CD4-positive, alpha-beta memory T cell (primary cell): ENCODE measurements at regions not wholly inside any gene's neighbourhood (a gene's known extent, or its start where the extent isn't known, plus 50 kb on each side); places are given as distances from the start of the nearest gene placed in this dataset.
"Not testable (repeated sequence)": the region's sequence is repeated elsewhere in the genome, so short reads cannot be mapped to it uniquely, and the experiment has no call there.

ENCODE experiments used
- CTCF ChIA-PET: fragments of 350-600 bp; sonication (Branson Sonifier 250); formaldehyde crosslinking; loops from one replicate; lab custom pipeline; 2021; ENCODE audit warnings: inconsistent platforms; ENCODE audit not compliant: partially characterized antibody; lab: Charles Lee
- POLR2A ChIA-PET: fragments of 350-600 bp; sonication (Branson Sonifier 250); formaldehyde crosslinking; loops from one replicate; lab custom pipeline; 2021; ENCODE audit not compliant: partially characterized antibody; lab: Charles Lee
- DNase-seq, 5 donors: peaks; one replicate each; pipeline versions ENCODE4 v3.0.0 to v3.0.0-alpha.2; 2020 to 2022; ENCODE audit warnings: mixed read lengths in 1 of 5
- H3K27ac ChIP-seq: one replicate; pipeline ENCODE4 v1.7.0; 2013; ENCODE audit warnings: low read depth, low read length
- H3K27me3 ChIP-seq: 2 replicates; pipeline ENCODE4 v1.7.0; 2013; ENCODE audit warnings: mild to moderate bottlenecking, low read length, moderate library complexity; ENCODE audit not compliant: insufficient read depth
- H3K36me3 ChIP-seq: 2 replicates; pipeline ENCODE4 v1.7.0; 2013; ENCODE audit warnings: mild to moderate bottlenecking, low read length, moderate library complexity; ENCODE audit not compliant: insufficient read depth
- H3K4me1 ChIP-seq: 2 replicates; pipeline ENCODE4 v1.7.0; 2013; ENCODE audit warnings: mild to moderate bottlenecking, low read length, moderate library complexity; ENCODE audit not compliant: insufficient read depth
- H3K4me3 ChIP-seq, 2 donors: one replicate each; pipeline ENCODE4 v1.7.0; 2013; ENCODE audit warnings: low read length in 2 of 2, mild to moderate bottlenecking in 1 of 2
- H3K9me3 ChIP-seq, 2 donors: one replicate each; pipeline ENCODE4 v1.7.0; 2013; ENCODE audit warnings: low read length in 2 of 2, control low read depth in 1 of 2; ENCODE audit not compliant: control insufficient read depth in 1 of 2
- H3K27ac Mint-ChIP-seq, 7 donors: one replicate each; pipeline ENCODE4 v1.8.0; 2020 to 2021; ENCODE audit warnings: mixed read lengths in 7 of 7, mild to moderate bottlenecking in 6 of 7, inconsistent platforms in 3 of 7, moderate library complexity in 3 of 7
- H3K27me3 Mint-ChIP-seq, 2 donors: one replicate each; pipeline ENCODE4 v1.8.0; 2020 to 2021; ENCODE audit warnings: mixed read lengths in 2 of 2
- H3K36me3 Mint-ChIP-seq, 2 donors: one replicate each; pipeline ENCODE4 v1.8.0; 2020 to 2021; ENCODE audit warnings: mixed read lengths in 2 of 2, inconsistent platforms in 1 of 2, mild to moderate bottlenecking in 1 of 2
- H3K4me1 Mint-ChIP-seq, 4 donors: one replicate each; pipeline ENCODE4 v1.8.0; 2020 to 2021; ENCODE audit warnings: mixed read lengths in 4 of 4, mild to moderate bottlenecking in 1 of 4
- H3K4me3 Mint-ChIP-seq, 8 donors: one replicate each; pipeline ENCODE4 v1.8.0; 2020 to 2021; ENCODE audit warnings: mixed read lengths in 8 of 8, mild to moderate bottlenecking in 7 of 8, moderate library complexity in 6 of 8, inconsistent platforms in 3 of 8
- H3K9me3 Mint-ChIP-seq, 8 donors: one replicate each; pipeline ENCODE4 v1.8.0; 2020 to 2021; ENCODE audit warnings: mixed read lengths in 8 of 8, mild to moderate bottlenecking in 5 of 8, inconsistent platforms in 3 of 8, moderate library complexity in 1 of 8
- intact Hi-C: fragments of 100-400 bp; cut with micrococcal nuclease; formaldehyde crosslinking; loops from one replicate; pipeline ENCODE4 v1.15.1; 2023

DNA sequence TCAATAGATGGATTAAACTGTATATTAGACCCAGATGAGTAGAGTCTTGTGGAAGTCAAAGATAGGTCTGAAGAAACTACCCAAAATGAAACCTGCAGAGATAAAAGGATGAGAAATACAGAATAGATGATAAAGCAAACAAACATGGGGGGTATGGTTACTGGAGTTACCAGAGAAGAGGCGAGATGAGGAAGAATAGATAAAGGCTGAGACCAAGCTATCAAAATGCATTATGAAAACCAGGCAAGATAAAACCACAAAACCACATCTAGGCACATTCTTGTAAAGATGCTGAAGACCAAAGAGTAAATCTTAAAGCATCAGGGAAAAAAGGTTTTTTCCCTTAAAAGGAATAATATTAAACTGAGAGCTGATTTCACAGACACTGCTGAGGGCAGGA, 271.8 kb upstream of the NBPF12 start:
- CTCF ChIA-PET, H3K36me3 Mint-ChIP-seq, H3K27me3 Mint-ChIP-seq, H3K4me3 Mint-ChIP-seq, intact Hi-C loops, H3K27ac ChIP-seq, H3K4me3 ChIP-seq, H3K27ac Mint-ChIP-seq, H3K36me3 ChIP-seq, H3K9me3 Mint-ChIP-seq, POLR2A ChIA-PET, DNase-seq, H3K27me3 ChIP-seq, H3K9me3 ChIP-seq, H3K4me1 ChIP-seq, H3K4me1 Mint-ChIP-seq: not testable (repeated sequence)

DNA sequence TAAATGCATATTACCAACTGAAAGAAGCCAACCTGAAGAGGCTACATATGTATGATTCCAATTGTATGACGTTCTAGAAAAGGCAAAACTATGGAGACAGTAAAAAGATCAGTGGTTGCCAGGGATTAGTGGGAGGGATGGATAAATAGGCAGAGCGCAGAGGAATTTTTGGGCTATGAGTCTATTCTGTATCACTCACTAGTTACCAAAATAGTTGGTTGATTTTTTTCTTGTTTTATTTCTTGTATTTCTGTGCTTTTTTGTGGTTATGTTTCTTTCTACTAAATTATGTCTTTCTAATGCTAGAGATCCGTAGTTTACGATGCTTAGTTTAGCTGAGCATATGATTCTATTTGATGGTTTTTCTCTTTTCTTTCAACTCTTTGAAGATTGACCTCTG, 277.9 kb upstream of the NBPF12 start:
- H3K9me3 ChIP-seq, H3K4me3 Mint-ChIP-seq, H3K36me3 Mint-ChIP-seq, H3K36me3 ChIP-seq, H3K27ac ChIP-seq, H3K27ac Mint-ChIP-seq, H3K27me3 Mint-ChIP-seq, H3K4me1 Mint-ChIP-seq, H3K4me1 ChIP-seq, H3K27me3 ChIP-seq, DNase-seq, intact Hi-C loops, POLR2A ChIA-PET, H3K4me3 ChIP-seq, H3K9me3 Mint-ChIP-seq, CTCF ChIA-PET: not testable (repeated sequence)

DNA sequence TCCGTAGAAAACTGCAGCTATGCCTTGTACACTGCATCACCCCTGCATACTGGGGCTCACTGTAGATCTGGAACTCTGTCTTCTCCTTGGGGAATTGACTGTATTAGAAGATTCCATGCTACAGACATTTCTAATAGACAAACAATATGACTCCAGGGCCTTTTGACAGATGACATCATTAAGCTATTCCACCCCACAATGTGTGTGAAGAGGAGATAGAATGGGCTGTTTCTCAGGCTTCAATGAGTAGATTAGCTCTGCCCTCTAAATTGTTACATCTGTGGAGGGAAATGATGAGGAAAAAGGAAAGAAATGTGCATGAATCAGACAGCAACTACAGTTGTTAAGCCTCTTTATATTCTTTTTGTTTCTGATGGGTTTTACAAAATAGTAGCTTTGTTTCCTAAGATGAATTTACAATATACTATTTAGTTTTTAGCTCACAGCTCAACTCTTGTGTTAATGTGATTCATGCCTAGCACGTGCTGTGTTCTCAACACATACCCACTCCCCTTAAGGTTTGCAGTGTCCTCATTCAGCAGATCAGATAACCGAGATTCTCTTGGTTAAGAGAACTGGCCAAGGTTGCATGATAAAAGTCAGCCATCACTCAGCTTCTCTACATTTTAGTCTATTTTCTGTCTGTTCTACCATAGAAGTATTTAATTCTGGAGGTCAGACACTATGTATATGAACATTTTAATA, 281.6 kb upstream of the NBPF12 start:
- H3K9me3 Mint-ChIP-seq, H3K4me3 ChIP-seq, H3K4me3 Mint-ChIP-seq, H3K36me3 Mint-ChIP-seq, intact Hi-C loops, DNase-seq, H3K27me3 Mint-ChIP-seq, H3K4me1 Mint-ChIP-seq, H3K4me1 ChIP-seq, H3K36me3 ChIP-seq, H3K9me3 ChIP-seq, H3K27ac Mint-ChIP-seq, CTCF ChIA-PET, H3K27me3 ChIP-seq, POLR2A ChIA-PET, H3K27ac ChIP-seq: not testable (repeated sequence)

DNA sequence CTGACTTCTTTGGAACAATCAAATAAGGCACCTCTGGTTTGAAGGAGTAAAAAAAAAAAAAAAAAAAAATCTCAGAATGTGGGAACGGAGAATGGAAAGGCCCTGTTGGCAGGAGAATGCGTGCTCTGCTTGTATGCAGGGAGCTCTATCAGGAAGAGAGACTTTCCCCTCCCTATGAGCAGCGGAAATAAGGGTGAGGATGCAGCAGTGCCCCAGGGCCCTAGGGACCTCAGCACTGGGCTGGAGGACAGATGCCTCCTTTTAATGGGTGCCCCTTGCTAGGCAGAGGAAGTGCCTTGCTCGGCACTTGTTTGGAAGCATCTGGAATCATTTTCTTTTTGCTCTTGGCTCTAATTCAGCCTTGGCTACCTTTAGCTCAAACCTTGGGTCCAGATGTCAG, 283.4 kb upstream of the NBPF12 start:
- H3K4me1 Mint-ChIP-seq, H3K27ac Mint-ChIP-seq, CTCF ChIA-PET, H3K27me3 Mint-ChIP-seq, H3K36me3 ChIP-seq, H3K27ac ChIP-seq, H3K36me3 Mint-ChIP-seq, H3K4me3 Mint-ChIP-seq, H3K4me1 ChIP-seq, POLR2A ChIA-PET, H3K9me3 ChIP-seq, H3K27me3 ChIP-seq, DNase-seq, intact Hi-C loops, H3K9me3 Mint-ChIP-seq, H3K4me3 ChIP-seq: not testable (repeated sequence)

DNA sequence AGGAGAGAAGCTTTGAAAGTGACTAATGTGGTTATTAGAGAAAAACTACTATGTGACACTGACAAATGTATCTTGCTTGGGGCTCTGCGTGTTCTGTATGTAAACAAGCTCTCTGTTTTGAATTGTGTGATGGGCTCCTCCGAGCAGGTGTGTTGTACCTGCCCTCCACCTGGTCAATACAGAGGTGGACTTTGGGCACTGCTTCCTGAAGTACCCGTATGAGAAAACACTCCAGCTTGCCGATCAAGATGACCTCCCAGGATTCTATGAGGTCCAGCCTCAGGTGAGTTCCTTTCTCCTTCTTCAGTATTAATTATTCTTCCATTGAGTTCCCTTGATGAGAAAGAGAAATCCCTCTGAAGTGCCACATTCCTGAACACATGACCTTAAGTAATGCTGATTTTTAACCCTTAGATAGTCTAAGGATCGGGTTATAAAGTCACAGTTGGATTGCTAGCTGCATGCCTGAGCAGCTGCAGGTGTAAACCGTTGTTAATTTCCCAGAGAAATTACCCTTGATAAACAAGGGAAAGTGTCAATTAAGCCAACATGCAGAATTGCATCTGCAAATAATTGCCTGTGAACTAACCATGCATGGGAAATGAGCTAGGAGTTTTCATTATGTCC, 292.0 kb upstream of the NBPF12 start:
- DNase-seq, H3K9me3 Mint-ChIP-seq, H3K4me1 Mint-ChIP-seq, H3K27ac Mint-ChIP-seq, CTCF ChIA-PET, H3K27me3 ChIP-seq, H3K36me3 Mint-ChIP-seq, POLR2A ChIA-PET, H3K36me3 ChIP-seq, H3K4me1 ChIP-seq, H3K4me3 Mint-ChIP-seq, H3K9me3 ChIP-seq, H3K4me3 ChIP-seq, H3K27ac ChIP-seq, H3K27me3 Mint-ChIP-seq, intact Hi-C loops: not testable (repeated sequence)

DNA sequence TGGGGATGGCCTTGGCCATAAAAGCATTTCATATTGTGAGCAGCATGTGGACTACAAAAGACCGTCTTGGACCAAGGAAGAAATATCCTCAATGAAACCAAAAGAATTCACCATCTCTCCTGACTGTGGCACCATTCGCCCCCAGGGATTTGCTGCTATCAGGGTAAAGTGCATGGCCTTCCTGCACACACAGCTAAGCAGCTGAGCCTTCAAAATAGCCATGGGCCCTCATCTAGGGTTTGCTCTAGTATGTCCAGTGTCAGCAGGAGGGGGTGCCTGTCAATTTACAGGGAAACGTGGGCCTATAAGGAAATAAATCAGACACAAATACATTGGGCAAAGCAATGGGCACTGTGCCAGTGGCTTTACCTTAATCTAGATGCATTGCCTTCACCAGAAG, 296.6 kb upstream of the NBPF12 start:
- H3K4me1 ChIP-seq, H3K9me3 Mint-ChIP-seq, H3K4me1 Mint-ChIP-seq, H3K4me3 ChIP-seq, H3K36me3 ChIP-seq, H3K27ac Mint-ChIP-seq, H3K4me3 Mint-ChIP-seq, H3K9me3 ChIP-seq, intact Hi-C loops, H3K27ac ChIP-seq, CTCF ChIA-PET, POLR2A ChIA-PET, H3K36me3 Mint-ChIP-seq, H3K27me3 Mint-ChIP-seq, H3K27me3 ChIP-seq, DNase-seq: not testable (repeated sequence)

DNA sequence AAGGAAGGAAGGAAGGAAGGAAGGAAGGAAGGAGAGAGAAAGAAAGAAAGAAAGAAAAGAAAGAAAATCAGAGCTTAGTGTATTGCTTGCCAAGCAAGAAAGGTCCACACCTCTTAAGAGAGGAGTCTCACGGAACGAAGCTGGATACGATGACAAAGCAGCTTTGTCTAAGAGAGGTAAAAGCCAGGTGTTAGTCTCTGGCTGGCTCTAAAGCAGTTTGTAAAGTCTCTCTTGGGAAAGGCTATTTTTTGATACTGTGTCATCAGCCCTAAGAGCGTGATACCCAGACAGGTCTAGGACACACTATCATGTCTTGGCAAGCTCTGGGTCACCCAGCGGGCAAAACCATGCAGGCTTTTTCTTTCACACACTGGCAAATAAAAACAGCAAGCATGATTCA, 297.5 kb upstream of the NBPF12 start:
- H3K9me3 ChIP-seq, H3K4me3 Mint-ChIP-seq, DNase-seq, intact Hi-C loops, H3K4me1 ChIP-seq, H3K4me3 ChIP-seq, POLR2A ChIA-PET, CTCF ChIA-PET, H3K36me3 ChIP-seq, H3K27ac ChIP-seq, H3K27ac Mint-ChIP-seq, H3K4me1 Mint-ChIP-seq, H3K36me3 Mint-ChIP-seq, H3K27me3 Mint-ChIP-seq, H3K27me3 ChIP-seq, H3K9me3 Mint-ChIP-seq: not testable (repeated sequence)

DNA sequence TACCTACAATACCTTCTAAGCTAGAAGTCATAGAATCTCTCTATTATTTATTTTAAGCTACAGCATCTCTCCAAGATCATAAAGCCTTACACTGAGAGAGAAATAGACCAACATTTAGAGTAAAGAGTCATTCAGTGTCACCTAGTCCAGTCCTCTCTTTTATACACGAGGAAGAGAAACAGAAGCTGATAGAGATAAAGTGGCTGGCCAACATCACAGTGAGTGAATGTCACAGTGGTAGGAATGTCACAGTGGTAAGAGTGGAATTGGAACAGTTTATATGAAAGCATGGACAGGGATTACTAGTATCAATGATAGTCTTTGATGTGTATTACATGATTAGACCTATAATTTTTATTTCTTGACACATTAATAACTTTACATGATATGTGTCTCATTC, 307.8 kb upstream of the NBPF12 start:
- H3K27ac Mint-ChIP-seq, H3K36me3 ChIP-seq, CTCF ChIA-PET, DNase-seq, H3K27me3 ChIP-seq, H3K36me3 Mint-ChIP-seq, H3K9me3 Mint-ChIP-seq, H3K4me1 ChIP-seq, H3K4me1 Mint-ChIP-seq, H3K27ac ChIP-seq, H3K9me3 ChIP-seq, H3K4me3 Mint-ChIP-seq, intact Hi-C loops, POLR2A ChIA-PET, H3K4me3 ChIP-seq, H3K27me3 Mint-ChIP-seq: not testable (repeated sequence)
